CD1c-positive myeloid dendritic cell (primary cell): ENCODE measurements at regions not wholly inside any gene's neighbourhood (a gene's known extent, or its start where the extent isn't known, plus 50 kb on each side); places are given as distances from the start of the nearest gene placed in this dataset.
"Not testable (repeated sequence)": the region's sequence is repeated elsewhere in the genome, so short reads cannot be mapped to it uniquely, and the experiment has no call there.

Source experiments
- DNase-seq: peaks from one replicate; pipeline ENCODE4 v3.0.0-alpha.2; 2016; ENCODE audit errors: extremely low spot score

- no peak for DNase-seq
These were observed 1649.6 kb downstream of the LRRC4C start for GRCh38 chr11:39809833-39810232.

GRCh38 chr11:39807904-39808303 is 1651.5 kb downstream of the LRRC4C start:
- no peak for DNase-seq

DNA sequence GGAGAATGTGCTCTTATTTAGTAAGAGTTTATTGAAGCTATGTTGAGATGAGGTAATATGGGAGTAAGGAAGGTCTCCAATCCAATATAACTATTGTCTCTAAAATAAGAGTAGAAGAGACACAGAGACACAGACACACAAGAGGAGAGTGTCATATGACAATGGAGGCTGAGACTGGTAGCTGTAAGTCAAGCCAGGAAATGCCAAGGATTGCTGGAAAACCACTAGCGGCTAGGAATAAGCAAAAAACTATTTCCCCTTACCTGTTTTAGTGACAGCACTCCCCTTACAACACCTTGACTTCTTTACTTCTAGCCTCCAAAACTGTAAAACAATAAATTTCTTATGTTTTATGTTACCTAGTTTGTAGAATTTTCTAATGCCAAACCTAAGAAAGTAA is 1652.8 kb downstream of the LRRC4C start:
- DNase-seq: no peak

DNA sequence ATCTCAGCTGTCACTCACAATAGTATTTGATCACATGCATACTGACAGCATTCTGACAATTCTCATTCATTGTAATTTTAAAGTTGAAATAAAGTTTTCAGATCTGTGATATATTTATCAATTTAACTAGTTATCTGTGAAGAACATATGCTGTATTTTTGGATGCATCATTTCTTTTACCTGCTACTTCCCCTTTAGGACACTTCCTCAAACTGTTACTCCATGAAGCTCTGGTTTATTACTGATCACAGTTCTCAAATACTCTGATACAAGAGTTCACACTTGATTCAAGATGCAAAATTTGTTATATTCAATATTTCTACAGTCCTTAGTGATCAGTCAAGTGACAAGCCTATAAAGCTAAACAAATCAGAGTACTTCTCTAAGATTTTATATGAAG is 1655.2 kb downstream of the LRRC4C start:
- no peak for DNase-seq

DNA sequence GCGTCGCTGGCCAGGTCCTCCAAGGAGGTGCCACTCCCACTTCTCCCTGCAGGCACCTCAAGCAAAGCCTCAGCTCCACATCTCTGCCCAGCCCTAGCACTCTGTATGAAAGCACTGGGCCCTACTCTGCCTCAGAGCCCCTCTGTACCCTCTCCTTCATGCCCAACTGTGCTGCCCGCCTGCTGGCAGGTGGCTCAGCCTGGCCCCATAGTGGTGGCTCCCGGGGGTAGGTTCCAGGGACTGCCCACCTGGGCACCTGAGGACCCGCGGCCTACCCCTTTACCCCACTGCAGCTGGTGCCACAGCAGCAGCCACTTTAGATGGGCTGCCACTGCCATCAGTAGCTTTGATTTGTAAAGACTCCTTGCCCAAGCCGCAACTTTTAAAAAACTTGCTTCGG is 1672.8 kb downstream of the LRRC4C start:
- DNase-seq: no peak

GRCh38 chr11:39786281-39786680 is 1673.2 kb downstream of the LRRC4C start:
- no peak for DNase-seq

- no peak for DNase-seq
These were observed 1674.6 kb downstream of the LRRC4C start for GRCh38 chr11:39784873-39785272.

GRCh38 chr11:39780131-39780530 is 1679.3 kb downstream of the LRRC4C start:
- DNase-seq: peak; percentile 37

- no peak for DNase-seq
These were observed 1682.4 kb downstream of the LRRC4C start for GRCh38 chr11:39777035-39777434.

DNA sequence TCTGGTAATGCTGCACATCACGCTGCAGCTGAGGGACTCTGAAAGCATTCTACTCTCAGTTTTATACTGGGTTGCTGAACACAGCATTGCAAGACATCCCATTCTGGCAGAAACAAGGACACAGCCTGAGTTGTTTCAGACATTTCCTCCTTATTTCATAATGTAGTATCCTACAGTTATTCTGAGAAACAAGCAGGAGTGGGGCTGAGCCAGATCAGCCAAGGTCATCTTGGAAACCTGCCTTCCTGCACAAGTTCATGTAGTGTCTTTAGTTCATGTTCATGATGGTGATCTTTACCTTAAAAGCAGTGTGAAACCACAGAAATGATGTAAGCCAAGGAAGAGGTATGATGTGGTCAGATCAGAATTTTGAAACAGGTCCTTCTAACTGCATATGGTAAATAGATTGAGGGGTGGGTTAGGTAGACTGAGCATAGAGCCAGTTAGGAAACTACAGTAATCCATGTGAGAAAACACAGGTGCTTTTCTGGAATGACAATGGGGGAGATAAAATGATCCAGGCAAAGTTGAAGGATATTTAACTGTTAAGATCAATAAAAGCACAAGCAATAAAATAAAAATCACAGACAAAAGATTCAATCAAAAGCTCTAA is 1686.8 kb downstream of the LRRC4C start:
- DNase-seq: no peak

DNA sequence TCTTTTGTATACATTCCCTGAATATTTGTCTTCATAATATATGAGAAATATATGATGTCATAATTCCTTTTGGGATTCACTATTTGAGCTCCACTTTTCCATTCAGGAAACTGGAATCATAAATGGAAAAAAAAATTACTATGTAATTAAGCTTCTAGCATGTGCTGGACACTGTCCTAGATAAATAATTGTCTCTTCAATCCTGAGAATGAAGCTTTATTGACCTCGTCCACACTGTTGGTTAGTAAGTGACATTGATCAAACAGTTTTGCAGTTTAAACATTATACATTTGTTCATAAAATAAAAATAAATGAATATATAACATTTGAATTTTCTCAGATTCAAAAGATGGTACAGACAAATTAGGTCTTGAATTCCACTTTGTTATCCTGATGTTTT is 1691.2 kb downstream of the LRRC4C start:
- DNase-seq: no peak

GRCh38 chr11:39745401-39745800 is 1714.1 kb downstream of the LRRC4C start:
- no peak for DNase-seq

DNA sequence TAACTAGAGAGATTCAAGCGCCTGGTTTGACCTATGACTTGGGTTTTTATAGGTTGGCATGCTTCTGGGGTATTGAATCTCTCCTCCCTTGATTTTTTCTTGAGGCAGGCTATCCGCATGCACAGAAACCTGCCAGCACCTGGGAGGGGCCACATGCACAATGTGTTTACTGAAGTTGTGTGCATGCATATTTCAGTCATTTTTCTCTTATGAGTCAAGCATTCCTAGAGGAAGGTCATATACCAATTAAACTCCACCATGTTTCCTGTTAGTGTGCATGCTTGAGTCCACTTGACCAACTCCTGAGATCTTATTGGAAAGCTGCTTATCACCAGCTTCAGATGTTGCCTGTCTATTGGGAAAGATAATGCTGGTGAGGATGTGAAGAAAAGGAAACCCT is 1718.4 kb downstream of the LRRC4C start:
- no peak for DNase-seq

- not testable (repeated sequence) for DNase-seq
These were observed 1723.1 kb downstream of the LRRC4C start for GRCh38 chr11:39736351-39736750.

DNA sequence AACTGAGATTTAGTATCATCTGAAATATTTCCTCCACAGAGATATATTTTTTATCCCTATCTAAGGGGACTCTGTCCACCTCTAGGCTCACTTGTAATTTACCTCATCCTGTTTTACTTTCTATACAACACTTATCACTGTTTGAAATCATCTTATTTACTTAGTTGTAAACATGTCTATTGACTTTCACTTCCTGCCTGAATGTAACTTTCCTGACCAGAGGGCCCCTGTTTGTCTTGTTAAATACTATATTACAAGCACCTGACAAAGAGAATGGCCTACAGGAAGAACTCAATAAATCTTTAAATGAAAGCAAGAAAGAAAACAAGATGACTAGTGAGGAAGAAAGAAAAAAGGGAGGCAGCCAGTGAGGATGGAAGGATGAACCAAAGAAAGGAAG is 1727.5 kb downstream of the LRRC4C start:
- DNase-seq: no peak

DNA sequence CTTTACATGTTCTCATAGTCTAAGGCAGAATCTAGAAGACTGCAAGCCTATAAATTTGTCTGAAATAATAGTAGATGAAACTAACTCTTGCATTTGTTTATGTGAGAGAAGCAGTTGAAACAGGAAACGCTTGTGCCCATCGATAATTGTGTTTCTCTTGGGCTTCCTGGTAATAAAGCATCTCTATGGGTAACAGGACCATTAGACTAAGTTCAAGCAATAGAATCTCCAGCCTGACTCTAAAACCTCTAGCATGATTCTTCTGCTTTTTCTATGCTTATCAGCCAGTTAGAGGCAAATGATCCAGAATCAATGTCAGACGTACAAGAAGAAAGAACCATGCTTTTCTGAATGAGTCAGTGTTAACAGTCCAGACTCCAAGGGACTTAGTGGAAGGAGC is 1734.4 kb downstream of the LRRC4C start:
- DNase-seq: no peak

DNA sequence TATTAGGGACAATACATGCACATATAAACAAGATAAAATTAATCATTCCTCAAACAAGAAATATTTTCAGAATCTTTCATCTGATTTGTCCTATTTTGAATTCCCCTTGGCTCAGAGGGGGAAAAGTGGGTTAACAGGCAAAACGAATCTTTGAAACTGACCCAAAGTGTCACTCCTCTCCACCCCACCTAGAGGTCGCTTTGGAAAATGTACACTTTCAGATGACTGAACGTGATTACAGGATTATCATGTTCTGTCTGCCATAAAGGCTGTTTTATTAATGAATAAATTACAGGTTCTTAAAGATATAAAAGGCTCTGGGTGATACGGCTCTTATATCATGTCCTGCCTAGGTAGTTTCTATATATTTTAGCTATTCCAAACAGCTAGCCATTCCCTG is 1735.0 kb downstream of the LRRC4C start:
- DNase-seq: no peak

- no peak for DNase-seq
These were observed 1746.9 kb downstream of the LRRC4C start for GRCh38 chr11:39712581-39712980.

GRCh38 chr11:39690856-39691255 is 1768.6 kb downstream of the LRRC4C start:
- DNase-seq: no peak

DNA sequence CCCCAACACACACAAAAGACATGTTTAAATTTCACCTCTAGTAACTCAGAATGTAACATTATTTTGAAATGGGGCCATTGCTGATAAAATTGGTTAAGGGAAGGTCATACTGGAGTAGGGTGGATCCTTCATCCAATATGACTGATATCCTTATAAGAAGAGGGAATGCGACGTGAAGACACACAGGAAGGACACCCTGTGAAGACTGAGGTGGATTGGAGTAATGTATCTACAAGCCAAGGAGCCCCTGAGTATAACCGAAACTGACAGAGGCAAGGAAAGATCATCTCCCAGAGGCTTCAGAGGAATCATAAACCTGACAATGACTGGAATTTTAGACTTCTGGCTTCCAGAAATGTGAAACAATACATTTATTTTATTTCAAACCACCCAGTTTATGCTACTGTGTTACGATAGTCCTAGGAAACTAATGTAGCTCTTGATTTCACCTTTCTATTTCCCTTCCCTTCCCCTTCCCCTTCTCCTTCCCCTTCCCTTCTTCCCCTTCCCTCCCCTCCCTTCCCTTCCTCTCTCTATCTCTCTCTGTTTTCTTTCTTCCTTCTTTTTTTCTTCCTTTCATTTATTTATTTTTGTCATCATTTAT is 1775.4 kb downstream of the LRRC4C start:
- no peak for DNase-seq

DNA sequence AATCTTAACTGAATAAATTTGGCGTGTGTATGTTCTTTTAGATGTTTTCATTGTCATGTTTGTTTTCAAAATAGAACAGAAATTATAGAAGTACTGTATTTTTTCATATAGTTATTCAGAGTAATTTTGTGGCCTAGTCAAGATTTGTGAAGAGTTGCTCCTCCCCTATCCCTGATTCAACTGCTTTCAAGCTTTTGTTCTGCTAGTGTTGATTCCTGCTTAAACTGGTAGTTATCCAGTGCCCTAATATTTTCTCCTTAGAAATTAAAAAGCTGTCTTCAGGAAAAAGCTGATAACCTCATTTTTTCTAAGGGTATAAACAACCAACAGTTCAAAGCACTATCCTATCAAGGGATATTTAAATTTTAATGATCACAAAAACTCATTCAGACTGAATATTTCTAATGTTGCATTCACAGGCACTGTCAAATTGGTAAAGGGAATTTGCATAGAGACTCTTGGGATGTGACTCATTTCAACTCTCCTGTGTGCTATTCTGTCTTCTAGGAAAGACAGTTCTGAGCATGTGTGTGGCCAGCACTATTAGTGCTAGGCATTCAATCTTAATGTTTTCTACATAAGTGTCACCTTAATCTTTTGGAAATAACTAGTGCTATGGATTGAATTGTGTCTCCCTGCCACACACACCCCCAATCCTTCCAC is 1776.0 kb downstream of the LRRC4C start:
- DNase-seq: no peak

GRCh38 chr11:39681428-39681827 is 1778.0 kb downstream of the LRRC4C start:
- DNase-seq: no peak

GRCh38 chr11:39678996-39679395 is 1780.5 kb downstream of the LRRC4C start:
- no peak for DNase-seq
